ENCODE measurements at regions not wholly inside any gene's neighbourhood (a gene's known extent, or its start where the extent isn't known, plus 50 kb on each side); places are given as distances from the start of the nearest gene placed in this dataset.

- DNase-seq (ENCODE audit: low read depth): no peak
Observed at GRCh38 chr17:71284032-71284755, 836.6 kb upstream of the SOX9 start.

- no peak for DNase-seq (ENCODE audit: low read depth)
Observed at GRCh38 chr17:71286625-71287024, 834.2 kb upstream of the SOX9 start.

DNA sequence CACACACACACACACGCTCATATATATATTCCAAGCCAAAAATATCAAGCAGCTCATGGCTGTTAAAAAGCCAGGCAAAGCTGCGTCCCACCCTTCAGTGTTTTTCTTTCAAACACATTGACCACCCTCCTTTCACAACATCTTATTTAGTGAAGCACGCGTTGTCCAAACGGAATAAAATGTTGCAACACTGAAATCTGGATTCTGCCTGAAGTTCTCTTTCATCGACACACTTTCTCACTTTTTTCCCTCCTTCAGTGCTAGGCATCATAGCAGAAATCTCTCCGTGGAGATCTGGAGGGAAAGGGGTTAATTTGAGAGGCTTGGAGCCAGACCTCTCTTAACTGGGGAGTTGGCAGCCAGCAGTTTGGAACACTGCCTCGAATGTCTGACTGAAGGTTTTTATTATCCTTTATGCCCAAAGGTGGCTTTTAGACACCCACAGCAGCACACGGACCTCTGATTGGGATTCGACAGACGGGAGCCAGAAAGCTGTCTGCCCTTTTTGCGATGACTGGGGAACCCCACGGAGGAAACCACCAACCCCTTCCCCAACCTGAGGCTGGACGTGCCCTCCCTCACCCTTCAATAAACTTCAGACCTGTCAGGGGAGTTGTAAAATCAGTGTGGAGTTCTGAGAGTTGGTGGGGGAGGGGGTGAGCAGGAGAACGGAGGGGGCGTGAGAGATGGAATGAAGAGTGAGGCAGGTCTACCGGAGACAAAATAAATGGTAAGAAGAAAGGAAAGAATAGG is 833.6 kb upstream of the SOX9 start:
- no peak for DNase-seq (ENCODE audit: low read depth)

DNA sequence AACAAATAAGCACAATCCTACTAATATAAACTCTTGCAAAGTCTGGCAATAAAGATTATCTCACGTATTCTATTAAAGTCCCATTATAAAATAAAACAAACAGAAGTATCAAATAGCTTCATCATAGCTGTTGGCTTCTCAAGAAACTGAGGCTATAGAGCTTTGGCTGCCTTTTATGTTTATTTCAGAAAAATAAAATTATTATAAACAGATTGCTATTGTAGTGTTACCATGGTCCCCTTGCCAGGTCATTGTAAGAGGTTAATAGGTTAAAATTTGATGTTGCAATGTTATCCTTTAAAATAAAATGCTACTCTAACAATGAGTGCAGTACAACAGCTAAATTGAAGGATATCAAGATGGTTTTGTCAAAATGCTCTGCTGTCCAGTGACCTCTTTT is 828.8 kb upstream of the SOX9 start:
- DNase-seq (ENCODE audit: low read depth): no peak

DNA sequence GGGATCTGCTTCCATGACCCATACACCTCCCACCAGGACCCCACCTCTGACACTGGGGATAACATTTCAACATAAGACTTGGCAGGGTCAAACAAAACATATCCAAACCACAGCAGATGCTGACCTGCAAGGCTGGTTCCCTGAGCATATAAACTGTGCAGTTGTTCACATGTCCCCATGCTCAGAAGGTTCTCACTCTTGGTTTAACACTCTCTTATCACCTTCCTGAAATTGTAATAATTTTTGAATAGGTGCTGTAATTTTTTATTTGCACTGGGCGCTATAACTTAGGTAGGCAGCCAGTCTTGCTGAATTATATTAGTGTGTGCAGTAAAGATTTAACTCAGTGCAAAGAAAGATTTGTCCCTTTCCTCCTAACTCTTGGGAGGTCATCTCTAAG is 824.8 kb upstream of the SOX9 start:
- no peak for DNase-seq (ENCODE audit: low read depth)

- DNase-seq (ENCODE audit: low read depth): no peak
Observed at GRCh38 chr17:71301063-71301462, 819.8 kb upstream of the SOX9 start.

DNA sequence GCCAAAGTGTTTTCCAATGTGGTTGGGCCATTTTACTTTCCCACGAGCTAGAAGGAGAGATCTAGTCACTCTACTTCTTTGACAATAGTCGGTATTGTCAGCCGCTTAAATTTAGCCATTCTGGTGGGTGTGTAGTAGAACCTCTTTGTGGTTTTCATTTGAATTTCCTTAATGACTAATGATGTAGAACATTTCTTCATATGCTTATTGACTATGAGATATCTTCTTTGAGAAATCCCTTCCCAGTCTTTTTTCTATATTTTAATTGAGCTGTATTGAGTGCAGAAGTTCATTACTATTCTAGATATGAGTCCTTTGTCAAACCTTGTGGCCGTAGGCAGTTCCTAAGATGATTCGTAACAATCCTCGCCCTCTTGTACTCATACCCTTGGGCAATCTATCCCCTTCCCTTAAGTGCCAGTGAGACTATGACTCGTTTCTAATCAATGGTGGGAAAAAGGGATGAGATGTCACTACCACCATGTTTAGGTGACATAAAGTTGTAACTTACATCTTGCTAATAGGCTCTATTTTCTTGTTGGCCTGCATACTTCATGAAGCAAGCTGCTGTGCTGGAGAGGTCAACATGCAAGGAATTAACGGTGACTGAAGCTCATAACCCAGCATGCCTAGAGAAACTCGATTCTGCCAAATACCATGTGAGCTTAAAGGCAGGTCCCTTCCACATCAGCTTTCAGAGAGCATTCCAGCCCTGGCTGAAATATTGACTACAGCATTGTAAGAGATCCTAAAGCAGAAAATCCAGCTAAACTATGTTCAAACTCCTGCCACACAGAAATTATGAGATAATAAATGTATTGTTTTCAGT is 817.9 kb upstream of the SOX9 start:
- no peak for DNase-seq (ENCODE audit: low read depth)

GRCh38 chr17:71304498-71305158 is 816.2 kb upstream of the SOX9 start:
- DNase-seq (ENCODE audit: low read depth): no peak

- DNase-seq (ENCODE audit: low read depth): no peak
Observed at GRCh38 chr17:71313866-71314265, 807.0 kb upstream of the SOX9 start.

GRCh38 chr17:71315568-71315967 is 805.3 kb upstream of the SOX9 start:
- DNase-seq (ENCODE audit: low read depth): no peak

- no peak for DNase-seq (ENCODE audit: low read depth)
Observed at GRCh38 chr17:71316176-71316897, 804.5 kb upstream of the SOX9 start.

- DNase-seq (ENCODE audit: low read depth): no peak
Observed at GRCh38 chr17:71320009-71320796, 800.6 kb upstream of the SOX9 start.

DNA sequence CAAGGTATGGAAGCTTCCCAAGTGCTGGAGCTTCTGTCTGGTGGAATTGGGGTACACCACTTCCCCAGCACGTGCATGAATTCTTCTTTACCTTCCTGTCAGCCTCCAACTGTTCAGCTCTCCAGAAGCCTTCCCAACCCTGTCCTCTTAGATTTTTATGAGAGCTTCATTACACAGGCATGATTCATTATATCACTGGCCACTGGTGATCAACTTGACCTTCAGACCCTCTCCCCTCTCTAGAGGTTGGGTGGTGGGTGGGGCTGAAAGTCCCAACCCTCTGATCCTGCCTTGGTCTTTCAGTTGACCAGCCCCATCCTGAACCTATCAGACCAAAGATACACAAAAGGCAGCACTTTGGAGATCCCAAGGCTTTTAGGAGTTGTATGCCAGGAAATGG is 795.7 kb upstream of the SOX9 start:
- DNase-seq (ENCODE audit: low read depth): no peak

GRCh38 chr17:71325886-71326285 is 794.9 kb upstream of the SOX9 start:
- DNase-seq (ENCODE audit: low read depth): no peak

GRCh38 chr17:71327376-71328059 is 793.3 kb upstream of the SOX9 start:
- no peak for DNase-seq (ENCODE audit: low read depth)

- DNase-seq (ENCODE audit: low read depth): no peak
Observed at GRCh38 chr17:71329310-71330098, 791.3 kb upstream of the SOX9 start.

DNA sequence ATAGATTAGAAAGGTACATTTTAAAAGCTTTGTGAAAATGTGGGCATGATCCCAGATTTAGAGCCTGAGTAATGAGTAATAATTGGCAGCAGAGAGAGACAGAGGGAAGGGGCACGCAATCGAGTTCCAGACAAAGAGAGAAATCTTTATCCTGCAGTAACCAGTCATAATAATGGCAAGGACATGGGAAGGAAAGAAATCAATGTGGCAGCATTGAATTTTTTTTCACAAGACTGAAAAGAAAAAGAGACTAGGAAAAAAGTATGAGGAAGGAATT is 790.8 kb upstream of the SOX9 start:
- DNase-seq (ENCODE audit: low read depth): no peak

DNA sequence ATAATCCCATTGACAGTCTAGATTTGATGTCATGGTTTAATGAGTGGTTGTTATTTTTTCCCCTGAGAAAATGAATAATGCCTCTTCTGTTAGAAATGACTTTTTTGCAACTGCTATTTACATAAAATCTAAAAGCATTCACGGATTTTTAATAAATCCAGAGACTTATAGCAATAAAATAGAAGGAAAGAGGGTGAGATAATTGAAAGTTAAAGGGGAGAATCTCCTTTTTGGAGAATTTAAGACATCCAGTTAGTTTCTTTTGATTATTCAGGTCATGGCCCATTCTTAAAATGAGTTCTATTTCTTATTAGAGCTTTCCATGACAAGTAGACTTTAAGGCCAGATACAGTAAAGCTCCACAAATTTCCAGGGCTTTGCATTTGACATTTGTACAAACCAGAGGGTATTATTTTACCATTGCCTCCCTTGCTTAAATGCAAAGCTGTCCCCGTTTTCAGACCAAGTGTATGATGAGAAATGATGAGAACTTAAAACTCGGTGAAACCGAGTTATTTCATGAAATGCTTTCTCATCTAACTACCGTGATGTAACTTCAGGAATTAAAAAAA is 789.0 kb upstream of the SOX9 start:
- DNase-seq (ENCODE audit: low read depth): no peak

DNA sequence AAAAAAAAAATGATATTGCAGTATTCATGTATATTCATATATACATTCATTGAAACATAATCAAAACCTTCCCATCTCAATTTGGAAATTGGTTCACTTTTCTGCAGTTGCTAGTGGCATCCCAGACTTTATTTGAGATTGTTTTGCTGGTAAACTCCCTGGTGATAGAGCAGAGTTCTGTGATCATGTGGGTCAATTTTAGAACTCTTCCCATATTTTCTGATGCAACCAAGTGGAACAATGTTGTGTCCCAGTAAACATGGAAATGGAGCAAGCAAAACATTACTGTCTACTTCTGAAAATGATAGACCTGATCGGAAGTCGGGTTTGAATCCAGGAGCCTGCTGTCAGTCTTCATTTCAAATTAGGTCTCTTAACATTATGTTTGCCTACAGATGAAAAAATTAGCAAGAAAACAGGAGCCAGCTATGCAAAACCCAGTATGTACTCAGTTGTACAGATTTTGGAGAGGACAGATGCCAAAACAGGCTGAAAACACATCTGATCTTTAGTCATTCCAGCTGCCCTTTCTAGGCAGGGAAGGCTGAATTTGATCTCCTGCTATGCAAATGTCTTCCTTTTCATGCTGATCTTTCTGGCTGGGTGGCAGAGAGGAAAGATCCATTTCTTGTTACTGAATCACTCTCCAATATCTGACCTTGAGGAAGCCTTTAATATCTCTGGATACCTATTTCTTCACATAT is 786.6 kb upstream of the SOX9 start:
- no peak for DNase-seq (ENCODE audit: low read depth)
